ENCODE measurements at regions not wholly inside any gene's neighbourhood (a gene's known extent, or its start where the extent isn't known, plus 50 kb on each side); places are given as distances from the start of the nearest gene placed in this dataset.

- no peaks in the 10 kb centered on the region for H3K36me3 Mint-ChIP-seq (ENCODE audit: low read depth)
- CTCF ChIA-PET, result no interaction called here
- ATAC-seq (ENCODE audit: poor library complexity), result no peak
Measured at GRCh38 chr2:58826795-58827194, 585.7 kb upstream of the FANCL start.

GRCh38 chr2:58812771-58813344, 571.7 kb upstream of the FANCL start:
- H3K4me3 ChIP-seq (ENCODE audit: low read length), result no peak overlapping the region
- Mint-ChIP-seq H3K36me3 (ENCODE audit: low read depth) (no peaks in the 10 kb centered on the region), H3K4me1 (ENCODE audit: low read depth) (no peaks in the 10 kb centered on the region), H3K27ac (no peak overlapping the region), H3K27me3 (no peaks in the 10 kb centered on the region), H3K9me3 (no peaks in the 10 kb centered on the region), H3K4me3 (no peak overlapping the region)
- ATAC-seq (ENCODE audit: poor library complexity), result no peak
- H3K27me3 ChIP-seq (ENCODE audit: control insufficient read depth in 1 of 2, insufficient read depth in 2 of 2, low read length in 2 of 2), result no peaks in the 10 kb centered on the region
- ChIA-PET CTCF (no interaction called here), POLR2A (interaction anchor here (0.8 kb wide), 1 partner anchor 9 kb away, joined by 3 read pairs; no protein-coding TSS in a partner anchor)
- H3K27ac ChIP-seq (ENCODE audit: low read depth in 1 of 2, low read length in 2 of 2), result no peak overlapping the region
- TF ChIP-seq CTCF (IDR thresholded peaks at IDR 0.05), result no peak
- no peaks in the 10 kb centered on the region for H3K9me3 ChIP-seq (ENCODE audit: control insufficient read depth in 1 of 2, insufficient read depth in 1 of 2, low read length in 2 of 2)
- no peaks in the 10 kb centered on the region for H3K4me1 ChIP-seq (ENCODE audit: insufficient read depth, low read length)
- H3K36me3 ChIP-seq (ENCODE audit: insufficient read depth, low read length), result no peaks in the 10 kb centered on the region
- intact Hi-C loops (cut with DNase I, micrococcal nuclease), result no loop called here
- no peak for DNase-seq

More at GRCh38 chr2:58826795-58827194, 585.7 kb upstream of the FANCL start:
- no peak for TF ChIP-seq CTCF (IDR thresholded peaks at IDR 0.05)
- POLR2A ChIA-PET, result no interaction called here
- Histone ChIP-seq H3K36me3 (ENCODE audit: insufficient read depth, low read length) (no peaks in the 10 kb centered on the region), H3K4me1 (ENCODE audit: insufficient read depth, low read length) (no peaks in the 10 kb centered on the region), H3K27me3 (ENCODE audit: control insufficient read depth in 1 of 2, insufficient read depth in 2 of 2, low read length in 2 of 2) (no peaks in the 10 kb centered on the region), H3K27ac (ENCODE audit: low read depth in 1 of 2, low read length in 2 of 2) (no peak overlapping the region), H3K4me3 (ENCODE audit: low read length) (no peak overlapping the region), H3K9me3 (ENCODE audit: control insufficient read depth in 1 of 2, insufficient read depth in 1 of 2, low read length in 2 of 2) (peaks cover 12 to 30% of the 10 kb centered on the region in 2 experiments)
- Mint-ChIP-seq H3K27ac (no peak overlapping the region), H3K9me3 (peaks cover 36% of the 10 kb centered on the region), H3K27me3 (no peaks in the 10 kb centered on the region), H3K4me3 (no peak overlapping the region), H3K4me1 (ENCODE audit: low read depth) (no peaks in the 10 kb centered on the region)
- intact Hi-C loops (cut with DNase I, micrococcal nuclease), result no loop called here
- no peak for DNase-seq

GRCh38 chr2:58805126-58805525, 564.0 kb upstream of the FANCL start:
- no peak overlapping the region for H3K4me3 ChIP-seq (ENCODE audit: low read length)
- H3K4me1 ChIP-seq (ENCODE audit: insufficient read depth, low read length), result no peaks in the 10 kb centered on the region
- Mint-ChIP-seq H3K4me1 (ENCODE audit: low read depth) (no peaks in the 10 kb centered on the region), H3K4me3 (no peak overlapping the region), H3K27ac (no peak overlapping the region), H3K9me3 (no peaks in the 10 kb centered on the region), H3K36me3 (ENCODE audit: low read depth) (no peaks in the 10 kb centered on the region), H3K27me3 (no peaks in the 10 kb centered on the region)
- H3K9me3 ChIP-seq (ENCODE audit: control insufficient read depth in 1 of 2, insufficient read depth in 1 of 2, low read length in 2 of 2), result no peaks in the 10 kb centered on the region
- no peak overlapping the region for H3K27ac ChIP-seq (ENCODE audit: low read depth in 1 of 2, low read length in 2 of 2)
- CTCF ChIA-PET, result no interaction called here
- ATAC-seq (ENCODE audit: poor library complexity) (no peak), DNase-seq (no peak)
- no peaks in the 10 kb centered on the region for H3K27me3 ChIP-seq (ENCODE audit: control insufficient read depth in 1 of 2, insufficient read depth in 2 of 2, low read length in 2 of 2)
- TF ChIP-seq CTCF (IDR thresholded peaks at IDR 0.05), result no peak
- POLR2A ChIA-PET, result no interaction called here
- no peaks in the 10 kb centered on the region for H3K36me3 ChIP-seq (ENCODE audit: insufficient read depth, low read length)
- intact Hi-C loops (cut with DNase I, micrococcal nuclease), result no loop called here

All from CD4-positive, alpha-beta T cell (primary cell).